Heart right ventricle (tissue), 16 donors: ENCODE measurements at regions not wholly inside any gene's neighbourhood (a gene's known extent, or its start where the extent isn't known, plus 50 kb on each side); places are given as distances from the start of the nearest gene placed in this dataset.

ENCODE experiments used
- ATAC-seq, 8 donors: fragments of 200-7000 bp; cut with Tn5 transposase; one replicate each; pipeline ENCODE4 v1.9.1; 2020; ENCODE audit warnings: mild to moderate bottlenecking in 8 of 8, moderate library complexity in 8 of 8, moderate number of reproducible peaks in 1 of 8
- DNase-seq, 2 donors: peaks; one replicate each; pipeline ENCODE4 v3.0.0-alpha.2; 2020
- H3K27ac ChIP-seq, 10 donors: fragments of 200-600 bp; sonication (generic) in 2 of 10; one replicate each; pipeline versions ENCODE4 v1.5.0 to v1.8.0; 2020 to 2022; ENCODE audit warnings: mild to moderate bottlenecking in 3 of 10
- H3K27me3 ChIP-seq, 7 donors: fragments of 200-600 bp; one replicate each; pipeline ENCODE4 v1.8.0; 2021 to 2022; ENCODE audit warnings: mild to moderate bottlenecking in 2 of 7
- H3K36me3 ChIP-seq, 9 donors: fragments of 200-600 bp; sonication (generic) in 1 of 9; one replicate each; pipeline versions ENCODE4 v1.5.0 to v1.8.0; 2020 to 2022; ENCODE audit warnings: mild to moderate bottlenecking in 2 of 9
- H3K4me1 ChIP-seq, 9 donors: fragments of 200-600 bp; sonication (generic) in 1 of 9; one replicate each; pipeline versions ENCODE4 v1.5.0 to v1.8.0; 2020 to 2022; ENCODE audit warnings: mild to moderate bottlenecking in 4 of 9
- H3K4me3 ChIP-seq, 10 donors: fragments of 200-600 bp; sonication (generic) in 2 of 10; one replicate each; pipeline versions ENCODE4 v1.5.0 to v1.8.0; 2020 to 2022; ENCODE audit warnings: mild to moderate bottlenecking in 7 of 10, moderate library complexity in 2 of 10
- H3K9me3 ChIP-seq, 11 donors: fragments of 200-600 bp in 10 of 11; sonication (generic) in 2 of 11; one replicate each; pipeline versions ENCODE4 v1.5.0 to v1.8.0; 2013 to 2022; ENCODE audit warnings: mild to moderate bottlenecking in 2 of 11, control low read depth in 1 of 11, moderate library complexity in 1 of 11
- WGBS, 2 donors: extraction: QIAGEN DNeasy Blood & Tissue Kit; methylation state at CpG; one replicate each; pipeline ENCODE4 v1.1.7; 2013; ENCODE audit warnings: inconsistent platforms in 1 of 2; 5-methylcytosine and 5-hydroxymethylcytosine counted together
- intact Hi-C, 10 donors: fragments of 100-400 bp; cut with DNase I; formaldehyde crosslinking; loops; one replicate each; pipeline versions ENCODE4 v1.11.1 to v1.14.2; 2022
- TF ChIP-seq, protein P1 (sequence below), 9 donors: fragments of 200-600 bp; sonication (generic) in 2 of 9; IDR thresholded peaks; one replicate each; pipeline versions ENCODE4 v1.5.0 to v1.8.0; 2021 to 2022; ENCODE audit warnings: antibody characterized with exemption in 9 of 9, mild to moderate bottlenecking in 5 of 9, moderate library complexity in 1 of 9
- donor health status: Arrhythmogenic right ventricular cardiomyopathy.
- donor health status: ischemic (EF 13 %, LVEDD 7.1; RV severe dilation, severe dysfunction).
- donor health status: healthy with polysubstance abuse.
- donor health status: DM: no; HTN: yes; CAD: no.
- donor health status: DM: no; HTN: no; CAD: no.
- donor health status: ischemic (EF 25% LVEDD 6.9; RV normal size, moderate dysfunction).
- donor health status: ischemic (EF 25% LVEDD 5.7; RV mildly dilated, moderate dysfunction).
- donor health status: healthy.
- donor health status: DM: yes; HTN: yes; CAD: no.
- donor health status: Ischemic cardiomyopathy.
- donor health status: ischemic (EF 35%, LVEDD 5.7; RV mildly dilated, moderate dysfunction).
- donor health status: nonischemic (EF 11% LVEDD 7.7; RV severe dilation, severe dysfunction).
- donor health status: DM: yes; HTN: yes; CAD: no.
- donor health status: PGD.
- donor health status: ischemic (EF 29% LVEDD 5.4; RV normal size, mild dysfunction).
- donor health status: nonischemic (EF 23%, LVEDD 6.1; RV moderate dilation, normal function).

GRCh38 chr17:17401271-17401781, 75.5 kb upstream of the MED9 start:
- intact Hi-C loops: no loop called here
- Histone ChIP-seq H3K27me3 (no peaks in the 10 kb centered on the region), H3K4me3 (no peak overlapping the region), H3K4me1 (peaks cover 0 to 28% (median 4%) of the 10 kb centered on the region in 9 donors), H3K27ac (no peak overlapping the region), H3K36me3 (no peaks in the 10 kb centered on the region), H3K9me3 (peaks cover 0 to 6% (median 0%) of the 10 kb centered on the region in 11 donors)
- ATAC-seq (peak in 4 of 8 donors; percentile 18 to 59 (median 32)), DNase-seq (no peak)
- TF ChIP-seq, protein P1, sequence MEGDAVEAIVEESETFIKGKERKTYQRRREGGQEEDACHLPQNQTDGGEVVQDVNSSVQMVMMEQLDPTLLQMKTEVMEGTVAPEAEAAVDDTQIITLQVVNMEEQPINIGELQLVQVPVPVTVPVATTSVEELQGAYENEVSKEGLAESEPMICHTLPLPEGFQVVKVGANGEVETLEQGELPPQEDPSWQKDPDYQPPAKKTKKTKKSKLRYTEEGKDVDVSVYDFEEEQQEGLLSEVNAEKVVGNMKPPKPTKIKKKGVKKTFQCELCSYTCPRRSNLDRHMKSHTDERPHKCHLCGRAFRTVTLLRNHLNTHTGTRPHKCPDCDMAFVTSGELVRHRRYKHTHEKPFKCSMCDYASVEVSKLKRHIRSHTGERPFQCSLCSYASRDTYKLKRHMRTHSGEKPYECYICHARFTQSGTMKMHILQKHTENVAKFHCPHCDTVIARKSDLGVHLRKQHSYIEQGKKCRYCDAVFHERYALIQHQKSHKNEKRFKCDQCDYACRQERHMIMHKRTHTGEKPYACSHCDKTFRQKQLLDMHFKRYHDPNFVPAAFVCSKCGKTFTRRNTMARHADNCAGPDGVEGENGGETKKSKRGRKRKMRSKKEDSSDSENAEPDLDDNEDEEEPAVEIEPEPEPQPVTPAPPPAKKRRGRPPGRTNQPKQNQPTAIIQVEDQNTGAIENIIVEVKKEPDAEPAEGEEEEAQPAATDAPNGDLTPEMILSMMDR (IDR thresholded peaks at IDR 0.05): peak in 2 of 9 donors; percentile 15 to 25
- WGBS, 2 donors: 70 to 77% methylated on average over 12 of the region's 12 CpGs

GRCh38 chr17:17402558-17402957, 74.2 kb upstream of the MED9 start:
- Histone ChIP-seq H3K27me3 (no peaks in the 10 kb centered on the region), H3K4me1 (peaks cover 0 to 28% (median 4%) of the 10 kb centered on the region in 9 donors), H3K36me3 (no peaks in the 10 kb centered on the region), H3K9me3 (no peaks in the 10 kb centered on the region), H3K4me3 (no peak overlapping the region), H3K27ac (no peak overlapping the region)
- intact Hi-C loops: no loop called here
- ATAC-seq (no peak), DNase-seq (no peak)
- TF ChIP-seq, protein P1 (IDR thresholded peaks at IDR 0.05): no peak
- WGBS, 2 donors: 77 to 84% methylated on average over 6 of the region's 6 CpGs

GRCh38 chr17:17403065-17403464, 73.7 kb upstream of the MED9 start:
- no peak for DNase-seq
- no peak overlapping the region for H3K4me3 ChIP-seq
- H3K27me3 ChIP-seq: no peaks in the 10 kb centered on the region
- H3K9me3 ChIP-seq: no peaks in the 10 kb centered on the region
- WGBS, 2 donors: 72 to 85% methylated on average over 6 of the region's 6 CpGs
- TF ChIP-seq, protein P1 (IDR thresholded peaks at IDR 0.05): no peak
- intact Hi-C loops: no loop called here
- no peaks in the 10 kb centered on the region for H3K36me3 ChIP-seq
- H3K4me1 ChIP-seq: peaks cover 0 to 31% (median 4%) of the 10 kb centered on the region in 9 donors
- no peak for ATAC-seq
- peak overlapping the region in 1 of 10 donors; percentile 60 for H3K27ac ChIP-seq

DNA sequence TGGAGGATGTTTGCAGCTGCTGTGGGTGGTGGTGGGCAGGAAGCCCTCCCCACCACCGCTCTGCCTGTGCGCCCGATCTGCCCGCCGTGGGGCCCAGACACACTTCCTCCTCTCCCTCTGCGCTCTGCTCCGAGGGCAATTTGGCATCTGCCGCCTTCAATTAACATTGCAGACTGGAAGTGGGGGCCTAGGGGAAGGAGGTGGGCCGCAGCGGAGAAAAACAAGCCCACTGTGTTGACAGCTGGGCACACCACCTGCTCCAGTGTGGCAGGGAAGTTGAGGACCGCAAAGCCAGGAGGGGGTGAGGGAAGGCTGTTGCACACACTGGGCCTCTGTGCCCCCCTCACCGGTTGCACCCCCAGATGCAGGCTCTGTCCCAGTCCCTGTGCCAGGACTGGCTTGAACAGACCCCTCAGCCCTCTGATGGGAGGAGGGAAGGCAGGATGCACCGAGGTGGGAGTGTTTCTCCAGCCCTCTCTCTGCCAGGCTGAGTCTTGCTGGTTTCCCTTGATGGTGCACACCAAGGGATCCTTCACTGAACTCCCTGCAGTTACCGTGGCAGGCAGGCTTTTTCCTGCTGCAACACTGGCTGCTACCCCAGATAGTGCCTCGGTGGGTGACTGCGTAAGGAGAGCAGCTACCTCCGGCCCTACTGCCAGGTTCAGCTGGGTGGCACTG, 72.8 kb upstream of the MED9 start:
- Histone ChIP-seq H3K27me3 (no peaks in the 10 kb centered on the region), H3K4me3 (no peak overlapping the region), H3K4me1 (peaks cover 0 to 34% (median under 1%) of the 10 kb centered on the region in 9 donors), H3K27ac (peak overlapping the region in 1 of 10 donors; percentile 60), H3K36me3 (no peaks in the 10 kb centered on the region), H3K9me3 (no peaks in the 10 kb centered on the region)
- intact Hi-C loops: no loop called here
- no peak for ATAC-seq
- TF ChIP-seq, protein P1 (IDR thresholded peaks at IDR 0.05): no peak
- 50 to 52% methylated on average over 17 of the region's 17 CpGs for WGBS, 2 donors
- DNase-seq: no peak
